Colonic mucosa (tissue), 4 donors: ENCODE measurements at regions not wholly inside any gene's neighbourhood (a gene's known extent, or its start where the extent isn't known, plus 50 kb on each side); places are given as distances from the start of the nearest gene placed in this dataset.
"Not testable (repeated sequence)": the region's sequence is repeated elsewhere in the genome, so short reads cannot be mapped to it uniquely, and the experiment has no call there.

Experiments used
- DNase-seq: peaks from one replicate; pipeline ENCODE4 v3.0.0-alpha.2; 2020
- H3K27ac ChIP-seq: fragments of 200-600 bp; one replicate; pipeline ENCODE4 v1.8.0; 2021
- H3K27me3 ChIP-seq: fragments of 200-600 bp; one replicate; pipeline ENCODE4 v1.8.0; 2021
- H3K36me3 ChIP-seq: fragments of 200-600 bp; one replicate; pipeline ENCODE4 v1.8.0; 2021
- H3K4me1 ChIP-seq: fragments of 200-600 bp; one replicate; pipeline ENCODE4 v1.8.0; 2021; ENCODE audit warnings: mild to moderate bottlenecking
- H3K4me3 ChIP-seq: fragments of 200-600 bp; one replicate; pipeline ENCODE4 v1.8.0; 2021
- H3K9ac ChIP-seq, 2 donors: one replicate each; pipeline ENCODE4 v1.7.0; 2013; ENCODE audit warnings: control low read depth in 2 of 2, low read depth in 2 of 2, low read length in 2 of 2
- H3K9me3 ChIP-seq: fragments of 200-600 bp; one replicate; pipeline ENCODE4 v1.8.0; 2021
- CTCF ChIP-seq: fragments of 200-600 bp; IDR thresholded peaks from one replicate; pipeline ENCODE4 v1.8.0; 2022; ENCODE audit warnings: antibody characterized with exemption, mild to moderate bottlenecking
- intact Hi-C: fragments of 100-400 bp; cut with DNase I; formaldehyde crosslinking; loops from one replicate; pipeline ENCODE4 v1.14.1; 2022
- donor health status: healthy.
- donor health status: DM: no; HTN: no; CAD: no.
- donor health status: DM: no; HTN: no; CAD: no.

- Histone ChIP-seq H3K4me1 (no peaks in the 10 kb centered on the region), H3K9ac (no peak overlapping the region), H3K27ac (no peak overlapping the region), H3K36me3 (no peaks in the 10 kb centered on the region), H3K9me3 (no peaks in the 10 kb centered on the region), H3K4me3 (no peak overlapping the region), H3K27me3 (no peaks in the 10 kb centered on the region)
- no peak for TF ChIP-seq CTCF
- intact Hi-C loops, result no loop called here
- no peak for DNase-seq
These were observed 51.1 kb upstream of the JADE1 start for GRCh38 chr4:128758314-128758922.

GRCh38 chr4:128757712-128758111 is 51.8 kb upstream of the JADE1 start:
- DNase-seq, result no peak
- H3K36me3 ChIP-seq, result no peaks in the 10 kb centered on the region
- H3K9me3 ChIP-seq, result no peaks in the 10 kb centered on the region
- H3K4me1 ChIP-seq, result no peaks in the 10 kb centered on the region
- H3K4me3 ChIP-seq, result no peak overlapping the region
- H3K9ac ChIP-seq, result no peak overlapping the region
- no peak overlapping the region for H3K27ac ChIP-seq
- intact Hi-C loops, result no loop called here
- no peak for TF ChIP-seq CTCF
- H3K27me3 ChIP-seq, result no peaks in the 10 kb centered on the region

- no peak for TF ChIP-seq CTCF
- Histone ChIP-seq H3K9ac (no peak overlapping the region), H3K4me3 (no peak overlapping the region), H3K4me1 (no peaks in the 10 kb centered on the region), H3K27me3 (no peaks in the 10 kb centered on the region), H3K36me3 (no peaks in the 10 kb centered on the region), H3K9me3 (no peaks in the 10 kb centered on the region), H3K27ac (no peak overlapping the region)
- intact Hi-C loops, result no loop called here
- no peak for DNase-seq
These were observed 58.1 kb upstream of the JADE1 start for GRCh38 chr4:128751354-128751753.

GRCh38 chr4:128741748-128742147 is 67.8 kb upstream of the JADE1 start:
- H3K36me3 ChIP-seq, H3K27me3 ChIP-seq, H3K27ac ChIP-seq, DNase-seq, H3K4me1 ChIP-seq, H3K4me3 ChIP-seq, H3K9me3 ChIP-seq, H3K9ac ChIP-seq, intact Hi-C loops: not testable (repeated sequence)

- H3K4me3 ChIP-seq, result no peak overlapping the region
- H3K27ac ChIP-seq, result no peak overlapping the region
- H3K4me1 ChIP-seq, result no peaks in the 10 kb centered on the region
- no peaks in the 10 kb centered on the region for H3K36me3 ChIP-seq
- no peaks in the 10 kb centered on the region for H3K9me3 ChIP-seq
- DNase-seq, result no peak
- intact Hi-C loops, result no loop called here
- no peak for TF ChIP-seq CTCF
- H3K9ac ChIP-seq, result no peak overlapping the region
- no peaks in the 10 kb centered on the region for H3K27me3 ChIP-seq
These were observed 72.4 kb upstream of the JADE1 start for GRCh38 chr4:128737098-128737513.

- H3K36me3 ChIP-seq, result no peaks in the 10 kb centered on the region
- no peak for DNase-seq
- TF ChIP-seq CTCF, result no peak
- H3K9me3 ChIP-seq, result no peaks in the 10 kb centered on the region
- H3K27me3 ChIP-seq, result no peaks in the 10 kb centered on the region
- H3K4me1 ChIP-seq, result no peaks in the 10 kb centered on the region
- H3K9ac ChIP-seq, result no peak overlapping the region
- no peak overlapping the region for H3K27ac ChIP-seq
- no peak overlapping the region for H3K4me3 ChIP-seq
- intact Hi-C loops, result no loop called here
These were observed 73.8 kb upstream of the JADE1 start for GRCh38 chr4:128735714-128736113.
